H1 (cell line): ENCODE measurements at regions not wholly inside any gene's neighbourhood (a gene's known extent, or its start where the extent isn't known, plus 50 kb on each side); places are given as distances from the start of the nearest gene placed in this dataset.

ENCODE experiments used
- GTF2F1 ChIP-seq: IDR thresholded peaks from 2 replicates; pipeline ENCODE4 v1.6.1; 2012; ENCODE audit warnings: low read depth, low read length, improper control_type of control experiment, borderline replicate concordance

DNA sequence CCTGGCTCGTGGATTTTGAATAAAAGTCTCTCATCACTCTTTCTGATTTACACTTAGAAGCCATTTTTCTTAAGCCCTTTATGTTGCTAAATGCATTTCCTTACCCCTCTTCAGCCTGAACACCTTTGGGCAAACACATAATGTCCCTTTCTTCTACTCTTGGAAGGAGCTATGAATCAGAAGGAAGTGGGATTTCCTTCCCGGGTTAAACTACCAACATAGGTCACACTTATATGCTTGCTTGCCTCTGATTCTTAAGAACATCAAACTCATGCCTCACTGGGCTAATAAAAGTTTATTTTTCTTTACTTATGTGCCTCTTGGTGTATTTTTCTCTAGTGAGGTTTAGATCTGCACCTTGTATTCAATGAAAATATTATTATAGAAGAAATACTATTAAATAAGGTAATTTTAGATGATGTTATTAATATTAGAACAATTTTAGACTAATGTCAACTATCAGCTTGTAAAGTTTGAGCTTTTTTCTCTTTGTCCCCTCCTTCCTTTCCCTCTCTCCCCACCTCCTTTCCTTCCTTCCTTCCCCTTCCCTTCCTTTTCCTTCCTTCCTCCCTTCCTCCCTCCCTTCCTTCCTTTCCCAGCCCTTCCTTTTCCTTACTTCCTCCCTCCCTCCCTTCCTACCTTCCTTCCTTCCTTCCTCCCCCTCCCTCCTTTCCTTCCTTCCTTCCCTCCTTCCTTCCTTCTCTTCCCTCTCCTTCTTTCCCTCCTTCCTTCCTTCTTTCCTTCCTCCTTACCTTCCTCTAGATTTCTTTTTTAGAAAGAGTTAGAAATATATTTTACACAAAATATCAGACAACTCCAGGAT is 66.5 kb upstream of the KCNJ6 start (continued):
- TF ChIP-seq GTF2F1 = no peak
